NT2/D1 (cell line): ENCODE measurements at regions not wholly inside any gene's neighbourhood (a gene's known extent, or its start where the extent isn't known, plus 50 kb on each side); places are given as distances from the start of the nearest gene placed in this dataset.
"Not testable (repeated sequence)": the region's sequence is repeated elsewhere in the genome, so short reads cannot be mapped to it uniquely, and the experiment has no call there.

Source experiments
- DNase-seq: peaks from one replicate; pipeline ENCODE4 v3.0.0-alpha.2; 2011; ENCODE audit warnings: low read depth, low spot score
- H3K27me3 ChIP-seq: 2 replicates; pipeline ENCODE4 v1.6.0; 2011; ENCODE audit warnings: mild to moderate bottlenecking; ENCODE audit not compliant: insufficient read length, insufficient read depth
- H3K36me3 ChIP-seq: 2 replicates; pipeline ENCODE4 v1.6.1; 2011; ENCODE audit warnings: mild to moderate bottlenecking, low read length, mixed read lengths; ENCODE audit not compliant: insufficient read depth, insufficient read length
- H3K4me1 ChIP-seq: 2 replicates; pipeline ENCODE4 v1.5.1; 2011; ENCODE audit not compliant: insufficient read depth, insufficient read length
- H3K4me3 ChIP-seq: 2 replicates; pipeline ENCODE4 v1.5.1; 2011; ENCODE audit warnings: low read depth; ENCODE audit not compliant: insufficient read length
- H3K9ac ChIP-seq: 2 replicates; pipeline ENCODE4 v1.6.0; 2011; ENCODE audit warnings: low read depth; ENCODE audit not compliant: insufficient read length
- H3K9me3 ChIP-seq: 2 replicates; pipeline ENCODE4 v1.5.1; 2011; ENCODE audit warnings: mild to moderate bottlenecking, low read length; ENCODE audit not compliant: insufficient read depth
- SUZ12 ChIP-seq: IDR thresholded peaks from 2 replicates; pipeline ENCODE4 v1.6.1; 2011; ENCODE audit not compliant: insufficient read length, insufficient read depth; ENCODE audit errors: extremely low read depth
- YY1 ChIP-seq: IDR thresholded peaks from 2 replicates; pipeline ENCODE4 v1.6.1; 2011; ENCODE audit not compliant: insufficient read length, insufficient read depth
- ZNF274 ChIP-seq: IDR thresholded peaks from 2 replicates; pipeline ENCODE4 v1.6.1; 2011; ENCODE audit warnings: mild to moderate bottlenecking, low read depth, low read length

GRCh38 chr3:182028081-182028480, 316.4 kb downstream of the SOX2 start:
- no peak for DNase-seq
- no peak for TF ChIP-seq YY1
- no peak for TF ChIP-seq SUZ12
- no peak for TF ChIP-seq ZNF274
- Histone ChIP-seq H3K4me1 (no peaks in the 10 kb centered on the region), H3K36me3 (no peaks in the 10 kb centered on the region), H3K9me3 (no peaks in the 10 kb centered on the region), H3K4me3 (no peak overlapping the region), H3K9ac (no peak overlapping the region), H3K27me3 (no peaks in the 10 kb centered on the region)

GRCh38 chr3:182034231-182034630, 322.5 kb downstream of the SOX2 start:
- H3K4me3 ChIP-seq, H3K4me1 ChIP-seq, H3K36me3 ChIP-seq, H3K9me3 ChIP-seq, DNase-seq, H3K9ac ChIP-seq, H3K27me3 ChIP-seq: not testable (repeated sequence)

GRCh38 chr3:182035324-182035723, 323.6 kb downstream of the SOX2 start:
- Histone ChIP-seq H3K9ac (no peak overlapping the region), H3K9me3 (no peaks in the 10 kb centered on the region), H3K36me3 (no peaks in the 10 kb centered on the region), H3K27me3 (no peaks in the 10 kb centered on the region), H3K4me1 (no peaks in the 10 kb centered on the region), H3K4me3 (no peak overlapping the region)
- no peak for DNase-seq
- no peak for TF ChIP-seq YY1
- TF ChIP-seq SUZ12, result no peak
- TF ChIP-seq ZNF274, result no peak

GRCh38 chr3:182036382-182036781, 324.7 kb downstream of the SOX2 start:
- H3K27me3 ChIP-seq, result no peaks in the 10 kb centered on the region
- no peaks in the 10 kb centered on the region for H3K36me3 ChIP-seq
- TF ChIP-seq ZNF274, result no peak
- TF ChIP-seq YY1, result no peak
- no peak for TF ChIP-seq SUZ12
- no peak overlapping the region for H3K4me3 ChIP-seq
- no peak overlapping the region for H3K9ac ChIP-seq
- DNase-seq, result no peak
- H3K9me3 ChIP-seq, result no peaks in the 10 kb centered on the region
- no peaks in the 10 kb centered on the region for H3K4me1 ChIP-seq

- Histone ChIP-seq H3K36me3 (no peaks in the 10 kb centered on the region), H3K4me1 (no peaks in the 10 kb centered on the region), H3K9me3 (no peaks in the 10 kb centered on the region), H3K9ac (no peak overlapping the region), H3K27me3 (no peaks in the 10 kb centered on the region), H3K4me3 (no peak overlapping the region)
- no peak for DNase-seq
- TF ChIP-seq YY1 (no peak), SUZ12 (no peak), ZNF274 (no peak)
Measured at GRCh38 chr3:182041668-182042291, 330.1 kb downstream of the SOX2 start.

GRCh38 chr3:182045736-182046135, 334.0 kb downstream of the SOX2 start:
- DNase-seq, result no peak
- no peaks in the 10 kb centered on the region for H3K36me3 ChIP-seq
- no peak overlapping the region for H3K4me3 ChIP-seq
- H3K27me3 ChIP-seq, result no peaks in the 10 kb centered on the region
- TF ChIP-seq ZNF274 (no peak), SUZ12 (no peak), YY1 (no peak)
- H3K4me1 ChIP-seq, result no peaks in the 10 kb centered on the region
- no peak overlapping the region for H3K9ac ChIP-seq
- H3K9me3 ChIP-seq, result no peaks in the 10 kb centered on the region

- Histone ChIP-seq H3K36me3 (no peaks in the 10 kb centered on the region), H3K27me3 (no peaks in the 10 kb centered on the region), H3K4me3 (no peak overlapping the region), H3K4me1 (no peaks in the 10 kb centered on the region), H3K9ac (no peak overlapping the region), H3K9me3 (no peaks in the 10 kb centered on the region)
- no peak for DNase-seq
- no peak for TF ChIP-seq ZNF274
- TF ChIP-seq SUZ12, result no peak
- no peak for TF ChIP-seq YY1
Measured at GRCh38 chr3:182046166-182046764, 334.5 kb downstream of the SOX2 start.

- no peak for DNase-seq
- no peaks in the 10 kb centered on the region for H3K9me3 ChIP-seq
- no peak overlapping the region for H3K9ac ChIP-seq
- no peaks in the 10 kb centered on the region for H3K27me3 ChIP-seq
- no peaks in the 10 kb centered on the region for H3K36me3 ChIP-seq
- no peak for TF ChIP-seq YY1
- TF ChIP-seq SUZ12, result no peak
- TF ChIP-seq ZNF274, result no peak
- H3K4me3 ChIP-seq, result no peak overlapping the region
- H3K4me1 ChIP-seq, result no peaks in the 10 kb centered on the region
Measured at GRCh38 chr3:182050932-182051331, 339.2 kb downstream of the SOX2 start.
